GM12878 (cell line): ENCODE measurements at regions not wholly inside any gene's neighbourhood (a gene's known extent, or its start where the extent isn't known, plus 50 kb on each side); places are given as distances from the start of the nearest gene placed in this dataset.

Experiments
- EGR1 ChIP-seq, 2 experiments: IDR thresholded peaks; 1 replicate in 1 of 2; 2 replicates in 1 of 2; pipeline ENCODE4 v1.6.1; 2011 to 2012; ENCODE audit warnings: low read depth in 2 of 2, low read length in 2 of 2, borderline replicate concordance in 1 of 2, mild to moderate bottlenecking in 1 of 2, moderate library complexity in 1 of 2
- FOXM1 ChIP-seq: IDR thresholded peaks from 2 replicates; pipeline ENCODE4 v1.6.1; 2012; ENCODE audit warnings: low read depth, mild to moderate bottlenecking, inconsistent platforms, low read length, moderate library complexity
- POLR2A ChIP-seq: IDR thresholded peaks from 2 replicates; pipeline ENCODE4 v1.6.1; 2011; ENCODE audit warnings: low read depth, mild to moderate bottlenecking, low read length
- RFX5 ChIP-seq: IDR thresholded peaks from 2 replicates; pipeline ENCODE4 v1.6.1; 2011; ENCODE audit warnings: low read depth, low read length, improper control_type of control experiment

GRCh38 chr3:22666736-22667135 is 536.4 kb upstream of the UBE2E2 start:
- TF ChIP-seq RFX5: no peak
- no peak for TF ChIP-seq POLR2A
- TF ChIP-seq FOXM1: no peak
- no peak for TF ChIP-seq EGR1 (IDR thresholded peaks at IDR 0.05; ENCODE audit: borderline replicate concordance in 1 of 2, low read depth in 2 of 2, low read length in 2 of 2)
